H1 (cell line): ENCODE measurements at regions not wholly inside any gene's neighbourhood (a gene's known extent, or its start where the extent isn't known, plus 50 kb on each side); places are given as distances from the start of the nearest gene placed in this dataset.

Experiments
- BRCA1 ChIP-seq: IDR thresholded peaks from 2 replicates; pipeline ENCODE4 v1.6.1; 2012; ENCODE audit warnings: low read depth, low read length, improper control_type of control experiment
- EGR1 ChIP-seq: IDR thresholded peaks from 2 replicates; pipeline ENCODE4 v1.6.1; 2011; ENCODE audit warnings: low read depth, low read length, borderline replicate concordance
- GTF2F1 ChIP-seq: IDR thresholded peaks from 2 replicates; pipeline ENCODE4 v1.6.1; 2012; ENCODE audit warnings: low read depth, low read length, improper control_type of control experiment, borderline replicate concordance
- JUND ChIP-seq: IDR thresholded peaks from 2 replicates; pipeline ENCODE4 v1.6.1; 2011; ENCODE audit warnings: mild to moderate bottlenecking, improper control_type of control experiment, low read length
- RBBP5 ChIP-seq: IDR thresholded peaks from 2 replicates; pipeline ENCODE4 v1.7.1; 2012; ENCODE audit warnings: low read depth, mild to moderate bottlenecking, inconsistent platforms, low read length, moderate library complexity, borderline replicate concordance
- SIX5 ChIP-seq: IDR thresholded peaks from 2 replicates; pipeline ENCODE4 v1.6.1; 2011; ENCODE audit warnings: mild to moderate bottlenecking, low read depth, low read length
- SUZ12 ChIP-seq: fragments of 200-600 bp; sonication (generic); IDR thresholded peaks from 2 replicates; pipeline ENCODE4 v1.6.1; 2012; ENCODE audit warnings: mild to moderate bottlenecking, inconsistent platforms, low read length, moderate library complexity, mixed read lengths
- TEAD4 ChIP-seq: IDR thresholded peaks from 2 replicates; pipeline ENCODE4 v1.6.1; 2012; ENCODE audit warnings: low read depth, low read length, inconsistent platforms, mixed read lengths
- TF ChIP-seq, protein P1 (sequence below): fragments of 300-600 bp; sonication (generic); IDR thresholded peaks from 2 replicates; pipeline ENCODE4 v1.7.1; 2012; ENCODE audit warnings: low read length, moderate library complexity, mild to moderate bottlenecking, inconsistent platforms; ENCODE audit not compliant: insufficient replicate concordance
- TF ChIP-seq, protein P2 (sequence below), 3 experiments: IDR thresholded peaks; 1 replicate in 2 of 3; 2 replicates in 1 of 3; pipeline versions ENCODE4 v1.5.1 to v1.6.1; 2011; ENCODE audit warnings: low read length in 3 of 3, mild to moderate bottlenecking in 3 of 3, inconsistent platforms in 2 of 3, low read depth in 1 of 3, moderate library complexity in 1 of 3; ENCODE audit not compliant: insufficient read depth in 1 of 3; ENCODE audit errors: control extremely low read depth in 1 of 3

DNA sequence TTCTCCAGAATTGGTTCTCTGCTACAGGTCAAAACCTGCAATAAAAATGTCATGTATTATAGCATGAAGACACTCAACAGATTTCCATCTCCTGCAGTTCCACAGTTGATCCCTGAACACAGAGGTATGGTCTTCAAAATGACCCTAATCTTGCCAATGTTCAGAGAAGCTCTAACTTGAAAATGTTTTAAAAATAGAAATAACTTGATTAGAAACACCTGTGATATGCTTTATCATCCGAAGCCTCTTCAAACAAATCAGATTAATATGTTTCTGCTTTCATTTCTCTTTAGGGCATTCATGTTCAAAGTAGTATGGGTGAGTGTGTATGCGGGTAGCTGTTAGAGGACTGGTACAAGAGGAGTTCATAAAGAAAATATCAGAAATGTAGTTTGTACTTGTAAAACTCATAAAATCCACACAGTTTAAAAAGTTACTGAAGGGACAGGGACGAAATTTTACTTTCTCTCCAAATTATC lies 60.4 kb downstream of the KCNRG start (continued):
- TF ChIP-seq, protein P1, sequence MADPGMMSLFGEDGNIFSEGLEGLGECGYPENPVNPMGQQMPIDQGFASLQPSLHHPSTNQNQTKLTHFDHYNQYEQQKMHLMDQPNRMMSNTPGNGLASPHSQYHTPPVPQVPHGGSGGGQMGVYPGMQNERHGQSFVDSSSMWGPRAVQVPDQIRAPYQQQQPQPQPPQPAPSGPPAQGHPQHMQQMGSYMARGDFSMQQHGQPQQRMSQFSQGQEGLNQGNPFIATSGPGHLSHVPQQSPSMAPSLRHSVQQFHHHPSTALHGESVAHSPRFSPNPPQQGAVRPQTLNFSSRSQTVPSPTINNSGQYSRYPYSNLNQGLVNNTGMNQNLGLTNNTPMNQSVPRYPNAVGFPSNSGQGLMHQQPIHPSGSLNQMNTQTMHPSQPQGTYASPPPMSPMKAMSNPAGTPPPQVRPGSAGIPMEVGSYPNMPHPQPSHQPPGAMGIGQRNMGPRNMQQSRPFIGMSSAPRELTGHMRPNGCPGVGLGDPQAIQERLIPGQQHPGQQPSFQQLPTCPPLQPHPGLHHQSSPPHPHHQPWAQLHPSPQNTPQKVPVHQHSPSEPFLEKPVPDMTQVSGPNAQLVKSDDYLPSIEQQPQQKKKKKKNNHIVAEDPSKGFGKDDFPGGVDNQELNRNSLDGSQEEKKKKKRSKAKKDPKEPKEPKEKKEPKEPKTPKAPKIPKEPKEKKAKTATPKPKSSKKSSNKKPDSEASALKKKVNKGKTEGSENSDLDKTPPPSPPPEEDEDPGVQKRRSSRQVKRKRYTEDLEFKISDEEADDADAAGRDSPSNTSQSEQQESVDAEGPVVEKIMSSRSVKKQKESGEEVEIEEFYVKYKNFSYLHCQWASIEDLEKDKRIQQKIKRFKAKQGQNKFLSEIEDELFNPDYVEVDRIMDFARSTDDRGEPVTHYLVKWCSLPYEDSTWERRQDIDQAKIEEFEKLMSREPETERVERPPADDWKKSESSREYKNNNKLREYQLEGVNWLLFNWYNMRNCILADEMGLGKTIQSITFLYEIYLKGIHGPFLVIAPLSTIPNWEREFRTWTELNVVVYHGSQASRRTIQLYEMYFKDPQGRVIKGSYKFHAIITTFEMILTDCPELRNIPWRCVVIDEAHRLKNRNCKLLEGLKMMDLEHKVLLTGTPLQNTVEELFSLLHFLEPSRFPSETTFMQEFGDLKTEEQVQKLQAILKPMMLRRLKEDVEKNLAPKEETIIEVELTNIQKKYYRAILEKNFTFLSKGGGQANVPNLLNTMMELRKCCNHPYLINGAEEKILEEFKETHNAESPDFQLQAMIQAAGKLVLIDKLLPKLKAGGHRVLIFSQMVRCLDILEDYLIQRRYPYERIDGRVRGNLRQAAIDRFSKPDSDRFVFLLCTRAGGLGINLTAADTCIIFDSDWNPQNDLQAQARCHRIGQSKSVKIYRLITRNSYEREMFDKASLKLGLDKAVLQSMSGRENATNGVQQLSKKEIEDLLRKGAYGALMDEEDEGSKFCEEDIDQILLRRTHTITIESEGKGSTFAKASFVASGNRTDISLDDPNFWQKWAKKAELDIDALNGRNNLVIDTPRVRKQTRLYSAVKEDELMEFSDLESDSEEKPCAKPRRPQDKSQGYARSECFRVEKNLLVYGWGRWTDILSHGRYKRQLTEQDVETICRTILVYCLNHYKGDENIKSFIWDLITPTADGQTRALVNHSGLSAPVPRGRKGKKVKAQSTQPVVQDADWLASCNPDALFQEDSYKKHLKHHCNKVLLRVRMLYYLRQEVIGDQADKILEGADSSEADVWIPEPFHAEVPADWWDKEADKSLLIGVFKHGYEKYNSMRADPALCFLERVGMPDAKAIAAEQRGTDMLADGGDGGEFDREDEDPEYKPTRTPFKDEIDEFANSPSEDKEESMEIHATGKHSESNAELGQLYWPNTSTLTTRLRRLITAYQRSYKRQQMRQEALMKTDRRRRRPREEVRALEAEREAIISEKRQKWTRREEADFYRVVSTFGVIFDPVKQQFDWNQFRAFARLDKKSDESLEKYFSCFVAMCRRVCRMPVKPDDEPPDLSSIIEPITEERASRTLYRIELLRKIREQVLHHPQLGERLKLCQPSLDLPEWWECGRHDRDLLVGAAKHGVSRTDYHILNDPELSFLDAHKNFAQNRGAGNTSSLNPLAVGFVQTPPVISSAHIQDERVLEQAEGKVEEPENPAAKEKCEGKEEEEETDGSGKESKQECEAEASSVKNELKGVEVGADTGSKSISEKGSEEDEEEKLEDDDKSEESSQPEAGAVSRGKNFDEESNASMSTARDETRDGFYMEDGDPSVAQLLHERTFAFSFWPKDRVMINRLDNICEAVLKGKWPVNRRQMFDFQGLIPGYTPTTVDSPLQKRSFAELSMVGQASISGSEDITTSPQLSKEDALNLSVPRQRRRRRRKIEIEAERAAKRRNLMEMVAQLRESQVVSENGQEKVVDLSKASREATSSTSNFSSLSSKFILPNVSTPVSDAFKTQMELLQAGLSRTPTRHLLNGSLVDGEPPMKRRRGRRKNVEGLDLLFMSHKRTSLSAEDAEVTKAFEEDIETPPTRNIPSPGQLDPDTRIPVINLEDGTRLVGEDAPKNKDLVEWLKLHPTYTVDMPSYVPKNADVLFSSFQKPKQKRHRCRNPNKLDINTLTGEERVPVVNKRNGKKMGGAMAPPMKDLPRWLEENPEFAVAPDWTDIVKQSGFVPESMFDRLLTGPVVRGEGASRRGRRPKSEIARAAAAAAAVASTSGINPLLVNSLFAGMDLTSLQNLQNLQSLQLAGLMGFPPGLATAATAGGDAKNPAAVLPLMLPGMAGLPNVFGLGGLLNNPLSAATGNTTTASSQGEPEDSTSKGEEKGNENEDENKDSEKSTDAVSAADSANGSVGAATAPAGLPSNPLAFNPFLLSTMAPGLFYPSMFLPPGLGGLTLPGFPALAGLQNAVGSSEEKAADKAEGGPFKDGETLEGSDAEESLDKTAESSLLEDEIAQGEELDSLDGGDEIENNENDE, result no peak
- no peak for TF ChIP-seq RBBP5
- TF ChIP-seq EGR1, result no peak
- TF ChIP-seq SIX5, result no peak
- no peak for TF ChIP-seq SUZ12
- no peak for TF ChIP-seq JUND
- no peak for TF ChIP-seq GTF2F1
- TF ChIP-seq, protein P2, sequence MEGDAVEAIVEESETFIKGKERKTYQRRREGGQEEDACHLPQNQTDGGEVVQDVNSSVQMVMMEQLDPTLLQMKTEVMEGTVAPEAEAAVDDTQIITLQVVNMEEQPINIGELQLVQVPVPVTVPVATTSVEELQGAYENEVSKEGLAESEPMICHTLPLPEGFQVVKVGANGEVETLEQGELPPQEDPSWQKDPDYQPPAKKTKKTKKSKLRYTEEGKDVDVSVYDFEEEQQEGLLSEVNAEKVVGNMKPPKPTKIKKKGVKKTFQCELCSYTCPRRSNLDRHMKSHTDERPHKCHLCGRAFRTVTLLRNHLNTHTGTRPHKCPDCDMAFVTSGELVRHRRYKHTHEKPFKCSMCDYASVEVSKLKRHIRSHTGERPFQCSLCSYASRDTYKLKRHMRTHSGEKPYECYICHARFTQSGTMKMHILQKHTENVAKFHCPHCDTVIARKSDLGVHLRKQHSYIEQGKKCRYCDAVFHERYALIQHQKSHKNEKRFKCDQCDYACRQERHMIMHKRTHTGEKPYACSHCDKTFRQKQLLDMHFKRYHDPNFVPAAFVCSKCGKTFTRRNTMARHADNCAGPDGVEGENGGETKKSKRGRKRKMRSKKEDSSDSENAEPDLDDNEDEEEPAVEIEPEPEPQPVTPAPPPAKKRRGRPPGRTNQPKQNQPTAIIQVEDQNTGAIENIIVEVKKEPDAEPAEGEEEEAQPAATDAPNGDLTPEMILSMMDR (IDR thresholded peaks at IDR 0.05; ENCODE audit: control extremely low read depth in 1 of 3, insufficient read depth in 1 of 3, low read depth in 1 of 3, low read length in 3 of 3), result no peak
- no peak for TF ChIP-seq BRCA1
- no peak for TF ChIP-seq TEAD4
